WTC11 (cell line): ENCODE measurements at regions not wholly inside any gene's neighbourhood (a gene's known extent, or its start where the extent isn't known, plus 50 kb on each side); places are given as distances from the start of the nearest gene placed in this dataset.

Experiments
- ATAC-seq: fragments of 200-7000 bp; cut with Tn5 transposase; 2 replicates; pipeline ENCODE4 v1.10.0; 2021; ENCODE audit warnings: mild to moderate bottlenecking, moderate library complexity
- CTCF ChIA-PET: fragments of 300-600 bp; sonication (Branson Sonifier 250); formaldehyde crosslinking; loops from one replicate; lab custom pipeline; 2021; ENCODE audit warnings: antibody characterized with exemption; lab: Charles Lee
- POLR2A ChIA-PET: fragments of 350-600 bp; sonication (Branson Sonifier 250); formaldehyde crosslinking; loops from one replicate; lab custom pipeline; 2021; ENCODE audit warnings: antibody characterized with exemption; lab: Charles Lee
- DNase-seq: peaks from one replicate; pipeline ENCODE4 v3.0.0; 2021; ENCODE audit warnings: low spot score
- H3K27ac Mint-ChIP-seq: 2 replicates; pipeline ENCODE4 v1.8.0; 2021; ENCODE audit warnings: mixed read lengths
- H3K27me3 Mint-ChIP-seq: 2 replicates; pipeline ENCODE4 v1.8.0; 2021; ENCODE audit warnings: low read depth, mild to moderate bottlenecking, moderate library complexity, mixed read lengths
- H3K36me3 Mint-ChIP-seq: 2 replicates; pipeline ENCODE4 v1.8.0; 2021; ENCODE audit warnings: mixed read lengths
- H3K4me1 Mint-ChIP-seq: 2 replicates; pipeline ENCODE4 v1.8.0; 2022; ENCODE audit warnings: mixed read lengths
- H3K4me3 Mint-ChIP-seq: 2 replicates; pipeline ENCODE4 v1.8.0; 2021; ENCODE audit warnings: mild to moderate bottlenecking, moderate library complexity, mixed read lengths
- H3K9me3 Mint-ChIP-seq: 2 replicates; pipeline ENCODE4 v1.8.0; 2021; ENCODE audit warnings: mixed read lengths
- CBFB ChIP-seq: sonication (generic); formaldehyde crosslinking; IDR thresholded peaks from 2 replicates; pipeline ENCODE4 v1.8.1; 2022; ENCODE audit warnings: mild to moderate bottlenecking, low read depth, missing genetic modification reagents
- CDX4 ChIP-seq: fragments of 250-450 bp; sonication (Bioruptor Pico); IDR thresholded peaks from 2 replicates; pipeline ENCODE4 v1.9.0; 2021; ENCODE audit warnings: moderate library complexity, mild to moderate bottlenecking, inconsistent platforms, borderline replicate concordance
- E2F1 ChIP-seq: sonication (generic); formaldehyde crosslinking; IDR thresholded peaks from 2 replicates; pipeline ENCODE4 v1.8.0; 2022; ENCODE audit warnings: mild to moderate bottlenecking, missing genetic modification reagents
- EMX1 ChIP-seq: fragments of 250-450 bp; sonication (Bioruptor Pico); IDR thresholded peaks from 2 replicates; pipeline ENCODE4 v1.8.0; 2021; ENCODE audit warnings: mild to moderate bottlenecking
- FOXP1 ChIP-seq: sonication (generic); formaldehyde crosslinking; IDR thresholded peaks from 2 replicates; pipeline ENCODE4 v1.8.0; 2022; ENCODE audit warnings: missing genetic modification reagents, mild to moderate bottlenecking, moderate library complexity, borderline replicate concordance
- GABPB1 ChIP-seq: sonication (generic); formaldehyde crosslinking; IDR thresholded peaks from 2 replicates; pipeline ENCODE4 v1.8.1; 2023; ENCODE audit warnings: mild to moderate bottlenecking, missing genetic modification reagents
- IRF1 ChIP-seq: sonication (generic); formaldehyde crosslinking; IDR thresholded peaks from 2 replicates; pipeline ENCODE4 v1.8.0; 2023; ENCODE audit warnings: missing genetic modification reagents
- IRF2 ChIP-seq: sonication (generic); formaldehyde crosslinking; IDR thresholded peaks from 2 replicates; pipeline ENCODE4 v1.8.0; 2022; ENCODE audit warnings: low read depth, missing genetic modification reagents, borderline replicate concordance
- KAT7 ChIP-seq: sonication (generic); formaldehyde crosslinking; IDR thresholded peaks from 2 replicates; pipeline ENCODE4 v1.8.1; 2023; ENCODE audit warnings: missing genetic modification reagents, mild to moderate bottlenecking, borderline replicate concordance
- MXD4 ChIP-seq: fragments of 250-450 bp; sonication (Bioruptor Pico); IDR thresholded peaks from 2 replicates; pipeline ENCODE4 v1.8.0; 2021; ENCODE audit warnings: mild to moderate bottlenecking, moderate library complexity, borderline replicate concordance
- NFYB ChIP-seq: sonication (generic); formaldehyde crosslinking; conservative IDR thresholded peaks from 2 replicates; pipeline ENCODE4 v1.8.0; 2022; ENCODE audit warnings: low read depth, missing genetic modification reagents
- NR3C1 ChIP-seq: sonication (generic); formaldehyde crosslinking; conservative IDR thresholded peaks from 2 replicates; pipeline ENCODE4 v1.8.1; 2023; ENCODE audit warnings: low read depth, mild to moderate bottlenecking, missing genetic modification reagents
- PREB ChIP-seq: sonication (generic); formaldehyde crosslinking; IDR thresholded peaks from 2 replicates; pipeline ENCODE4 v1.8.1; 2022; ENCODE audit warnings: mild to moderate bottlenecking, missing genetic modification reagents, moderate library complexity, borderline replicate concordance
- RELA ChIP-seq: sonication (generic); formaldehyde crosslinking; IDR thresholded peaks from 2 replicates; pipeline ENCODE4 v1.8.1; 2022; ENCODE audit warnings: missing genetic modification reagents, mild to moderate bottlenecking, borderline replicate concordance
- SMAD4 ChIP-seq: sonication (generic); formaldehyde crosslinking; IDR thresholded peaks from 2 replicates; pipeline ENCODE4 v1.8.0; 2022; ENCODE audit warnings: mild to moderate bottlenecking, missing genetic modification reagents
- TCF7 ChIP-seq: sonication (generic); formaldehyde crosslinking; IDR thresholded peaks from 2 replicates; pipeline ENCODE4 v1.8.0; 2022; ENCODE audit warnings: mild to moderate bottlenecking, low read depth, missing genetic modification reagents, moderate library complexity
- TP53 ChIP-seq: sonication (generic); formaldehyde crosslinking; IDR thresholded peaks from 2 replicates; pipeline ENCODE4 v1.8.1; 2023; ENCODE audit warnings: mild to moderate bottlenecking, missing genetic modification reagents
- USF1 ChIP-seq: sonication (generic); formaldehyde crosslinking; IDR thresholded peaks from 2 replicates; pipeline ENCODE4 v1.8.0; 2022; ENCODE audit warnings: mild to moderate bottlenecking, missing genetic modification reagents
- ZBTB21 ChIP-seq: sonication (generic); formaldehyde crosslinking; IDR thresholded peaks from 2 replicates; pipeline ENCODE4 v1.8.1; 2023; ENCODE audit warnings: mild to moderate bottlenecking, missing genetic modification reagents, borderline replicate concordance
- ZBTB43 ChIP-seq: sonication (generic); formaldehyde crosslinking; IDR thresholded peaks from 2 replicates; pipeline ENCODE4 v1.8.1; 2023; ENCODE audit warnings: mild to moderate bottlenecking, missing genetic modification reagents
- ZNF232 ChIP-seq: sonication (generic); formaldehyde crosslinking; IDR thresholded peaks from 2 replicates; pipeline ENCODE4 v1.8.0; 2022; ENCODE audit warnings: mild to moderate bottlenecking, missing genetic modification reagents
- ZNF281 ChIP-seq: sonication (generic); formaldehyde crosslinking; IDR thresholded peaks from 2 replicates; pipeline ENCODE4 v1.8.0; 2023; ENCODE audit warnings: mild to moderate bottlenecking, missing genetic modification reagents
- ZNF396 ChIP-seq: fragments of 250-450 bp; sonication (Bioruptor Pico); IDR thresholded peaks from 2 replicates; pipeline ENCODE4 v1.8.0; 2021; ENCODE audit warnings: mild to moderate bottlenecking, moderate library complexity, borderline replicate concordance
- ZNF423 ChIP-seq: fragments of 250-450 bp; sonication (Bioruptor Pico); IDR thresholded peaks from 2 replicates; pipeline ENCODE4 v2.1.2; 2022; ENCODE audit warnings: mild to moderate bottlenecking, moderate library complexity
- ZSCAN18 ChIP-seq: fragments of 250-450 bp; sonication (Bioruptor Pico); IDR thresholded peaks from 2 replicates; pipeline ENCODE4 v2.1.2; 2022; ENCODE audit warnings: mild to moderate bottlenecking, moderate library complexity

GRCh38 chr9:2363781-2364180, 257.8 kb upstream of the VLDLR start (continued):
- no peak for TF ChIP-seq ZBTB43 (CRISPR knock-in tag)
- TF ChIP-seq KAT7 = no peak
- no peak for TF ChIP-seq ZNF281 (CRISPR knock-in tag)
- no peak for TF ChIP-seq USF1
- TF ChIP-seq FOXP1 = no peak
- no peak for TF ChIP-seq ZNF396
- TF ChIP-seq SMAD4 (CRISPR knock-in tag) = no peak
- no peak for TF ChIP-seq TP53 (CRISPR knock-in tag)
- TF ChIP-seq IRF1 (CRISPR knock-in tag) = no peak
- no peak for TF ChIP-seq E2F1 (CRISPR knock-in tag)
- no peak for TF ChIP-seq NR3C1
- no peak for TF ChIP-seq GABPB1 (CRISPR knock-in tag)

GRCh38 chr9:2367970-2368369, 253.6 kb upstream of the VLDLR start:
- no peak overlapping the region for H3K4me3 Mint-ChIP-seq
- peak; percentile 98 for ATAC-seq
- TF ChIP-seq CDX4 (CRISPR knock-in tag) (no peak), TCF7 (CRISPR knock-in tag) (no peak), IRF2 (CRISPR knock-in tag) (no peak), ZNF232 (CRISPR knock-in tag) (no peak), ZSCAN18 (CRISPR knock-in tag) (no peak), ZNF281 (CRISPR knock-in tag) (no peak), NFYB (CRISPR knock-in tag) (no peak), MXD4 (CRISPR knock-in tag) (no peak), RELA (no peak), ZNF423 (CRISPR knock-in tag) (no peak), EMX1 (CRISPR knock-in tag) (no peak), PREB (CRISPR knock-in tag) (no peak), NR3C1 (no peak), ZBTB21 (CRISPR knock-in tag) (no peak), CBFB (CRISPR knock-in tag) (no peak)
- TF ChIP-seq, all 79 proteins: peak for 0
- H3K4me1 Mint-ChIP-seq = peaks cover 6% of the 10 kb centered on the region
- CTCF ChIA-PET = interaction anchor here (0.5 to 1.1 kb wide), 7 partner anchors 9 to 235 kb away, joined by 4 to 5 read pairs (median 4); no protein-coding TSS in a partner anchor
- peak; percentile 22 for DNase-seq
- POLR2A ChIA-PET = no interaction called here
- no peak overlapping the region for H3K27ac Mint-ChIP-seq
- H3K27me3 Mint-ChIP-seq = no peaks in the 10 kb centered on the region
- H3K36me3 Mint-ChIP-seq = no peaks in the 10 kb centered on the region
- H3K9me3 Mint-ChIP-seq = peaks cover 4% of the 10 kb centered on the region
